Neural cell (in vitro differentiated cells): ENCODE measurements at regions not wholly inside any gene's neighbourhood (a gene's known extent, or its start where the extent isn't known, plus 50 kb on each side); places are given as distances from the start of the nearest gene placed in this dataset.

Experiments used
- H2AFZ ChIP-seq: fragments of 200-600, 300-800 bp; sonication (generic), shearing (Covaris generic); 2 replicates; pipeline ENCODE4 v1.6.0; 2014; ENCODE audit warnings: low read depth, mild to moderate bottlenecking, antibody characterized with exemption, low read length, moderate library complexity
- H3F3A ChIP-seq: fragments of 200-600 bp; shearing (Covaris generic); 2 replicates; pipeline ENCODE4 v1.6.1; 2016; ENCODE audit warnings: mild to moderate bottlenecking, moderate library complexity, mixed read lengths, antibody characterized with exemption, low read length; ENCODE audit not compliant: insufficient read depth, poor library complexity, severe bottlenecking
- H3K27ac ChIP-seq: fragments of 200-600, 300-800 bp; sonication (generic), shearing (Covaris generic); 2 replicates; pipeline ENCODE4 v1.5.1; 2014; ENCODE audit warnings: mild to moderate bottlenecking, low read length, moderate library complexity
- H3K27me3 ChIP-seq: fragments of 300-800, 200-600 bp; sonication (generic), shearing (Covaris generic); 2 replicates; pipeline ENCODE4 v1.6.0; 2014; ENCODE audit warnings: mild to moderate bottlenecking, low read depth, low read length, moderate library complexity; ENCODE audit not compliant: insufficient read depth
- H3K36me3 ChIP-seq: fragments of 300-800, 200-600 bp; sonication (generic), shearing (Covaris generic); 2 replicates; pipeline ENCODE4 v1.5.1; 2014; ENCODE audit warnings: mild to moderate bottlenecking, antibody characterized with exemption, low read length, moderate library complexity; ENCODE audit not compliant: insufficient read depth
- H3K4me2 ChIP-seq: fragments of 300-800, 200-600 bp; sonication (generic), shearing (Covaris generic); 2 replicates; pipeline ENCODE4 v1.6.0; 2014; ENCODE audit warnings: mild to moderate bottlenecking, low read length
- H3K4me3 ChIP-seq: fragments of 300-800, 200-600 bp; sonication (generic), shearing (Covaris generic); 2 replicates; pipeline ENCODE4 v1.5.1; 2014; ENCODE audit warnings: mild to moderate bottlenecking, low read length, moderate library complexity
- H3K79me2 ChIP-seq: fragments of 200-600 bp; shearing (Covaris generic); replicated peaks from 2 replicates; pipeline ENCODE4 v1.6.0; 2014; ENCODE audit warnings: mild to moderate bottlenecking, low read length, moderate library complexity; ENCODE audit not compliant: insufficient read depth
- H3K9ac ChIP-seq: fragments of 300-800, 200-600 bp; sonication (generic), shearing (Covaris generic); 2 replicates; pipeline ENCODE4 v1.6.1; 2016; ENCODE audit warnings: mild to moderate bottlenecking, low read length, mixed read lengths
- H3K9me2 ChIP-seq: fragments of 200-600 bp; shearing (Covaris generic); 2 replicates; pipeline ENCODE4 v1.6.1; 2016; ENCODE audit warnings: mild to moderate bottlenecking, low read length, mixed read lengths; ENCODE audit not compliant: insufficient read depth
- H3K9me3 ChIP-seq: fragments of 200-600, 300-800 bp; sonication (generic), shearing (Covaris generic); 2 replicates; pipeline ENCODE4 v1.6.1; 2016; ENCODE audit warnings: mild to moderate bottlenecking, mixed run types, low read length, moderate library complexity, mixed read lengths
- H4K20me1 ChIP-seq: fragments of 200-600 bp; shearing (Covaris generic); 2 replicates; pipeline ENCODE4 v1.6.1; 2016; ENCODE audit warnings: mild to moderate bottlenecking, mixed run types; ENCODE audit not compliant: insufficient read depth
- CTCF ChIP-seq: fragments of 450-650 bp; IDR thresholded peaks from 2 replicates; pipeline ENCODE4 v1.5.1; 2014; ENCODE audit warnings: antibody characterized with exemption, mild to moderate bottlenecking, moderate library complexity; ENCODE audit not compliant: poor library complexity, severe bottlenecking
- EP300 ChIP-seq: fragments of 450-650 bp; conservative IDR thresholded peaks from 2 replicates; pipeline ENCODE4 v1.6.1; 2014; ENCODE audit warnings: antibody characterized with exemption, mild to moderate bottlenecking, moderate library complexity; ENCODE audit not compliant: poor library complexity, severe bottlenecking
- EZH2 ChIP-seq: fragments of 200-600, 300-800 bp; shearing (Covaris generic), sonication (generic); IDR thresholded peaks from 2 replicates; pipeline ENCODE4 v1.6.1; 2014; ENCODE audit warnings: antibody characterized with exemption, low read length, borderline replicate concordance, mild to moderate bottlenecking; ENCODE audit not compliant: insufficient read depth, poor library complexity, severe bottlenecking
- MXI1 ChIP-seq: fragments of 450-650 bp; conservative IDR thresholded peaks from 2 replicates; pipeline ENCODE4 v1.6.1; 2014; ENCODE audit warnings: antibody characterized with exemption, mild to moderate bottlenecking; ENCODE audit not compliant: poor library complexity, severe bottlenecking
- POLR2AphosphoS5 ChIP-seq: IDR thresholded peaks from 2 replicates; pipeline ENCODE4 v1.6.1; 2012
- RAD21 ChIP-seq: fragments of 450-650 bp; conservative IDR thresholded peaks from 2 replicates; pipeline ENCODE4 v1.6.1; 2014; ENCODE audit warnings: antibody characterized with exemption, mild to moderate bottlenecking, moderate library complexity
- REST ChIP-seq: IDR thresholded peaks from 2 replicates; pipeline ENCODE4 v1.6.1; 2012; ENCODE audit warnings: borderline replicate concordance
- SMC3 ChIP-seq: fragments of 450-650 bp; conservative IDR thresholded peaks from 2 replicates; pipeline ENCODE4 v1.6.1; 2014; ENCODE audit warnings: antibody characterized with exemption, mild to moderate bottlenecking, moderate library complexity; ENCODE audit not compliant: poor library complexity
- TAF1 ChIP-seq: IDR thresholded peaks from 2 replicates; pipeline ENCODE4 v1.6.1; 2012; ENCODE audit warnings: low read depth

- TF ChIP-seq SMC3: no peak
- TF ChIP-seq RAD21: no peak
- no peak for TF ChIP-seq CTCF
- no peak for TF ChIP-seq TAF1
- TF ChIP-seq EZH2: no peak
- no peak for TF ChIP-seq MXI1
- no peak for TF ChIP-seq EP300
- TF ChIP-seq POLR2AphosphoS5: no peak
- no peak for TF ChIP-seq REST
- no peaks in the 10 kb centered on the region for H3K9me2 ChIP-seq
- no peaks in the 10 kb centered on the region for H3K27me3 ChIP-seq
- no peaks in the 10 kb centered on the region for H3K79me2 ChIP-seq
- no peak overlapping the region for H3K27ac ChIP-seq
- H3K9ac ChIP-seq: no peak overlapping the region
- no peaks in the 10 kb centered on the region for H3K36me3 ChIP-seq
- no peaks in the 10 kb centered on the region for H3K9me3 ChIP-seq
- H3K4me3 ChIP-seq: no peak overlapping the region
- no peaks in the 10 kb centered on the region for H3F3A ChIP-seq
- no peak overlapping the region for H3K4me2 ChIP-seq
- no peaks in the 10 kb centered on the region for H4K20me1 ChIP-seq
- no peak overlapping the region for H2AFZ ChIP-seq
Observed at GRCh38 chr6:134758621-134759020, 191.3 kb downstream of the ALDH8A1 start.

- Histone ChIP-seq H3K27ac (no peak overlapping the region), H3K9ac (no peak overlapping the region), H3K4me3 (no peak overlapping the region), H3K79me2 (no peaks in the 10 kb centered on the region), H4K20me1 (no peaks in the 10 kb centered on the region), H3K4me2 (no peak overlapping the region), H3K9me2 (no peaks in the 10 kb centered on the region), H2AFZ (no peak overlapping the region), H3K9me3 (no peaks in the 10 kb centered on the region), H3K27me3 (no peaks in the 10 kb centered on the region), H3K36me3 (no peaks in the 10 kb centered on the region), H3F3A (no peaks in the 10 kb centered on the region)
- TF ChIP-seq SMC3: no peak
- TF ChIP-seq RAD21: no peak
- TF ChIP-seq REST: no peak
- no peak for TF ChIP-seq EZH2
- TF ChIP-seq POLR2AphosphoS5: no peak
- TF ChIP-seq MXI1: no peak
- no peak for TF ChIP-seq TAF1
- no peak for TF ChIP-seq EP300
Observed at GRCh38 chr6:134757911-134758361, 192.0 kb downstream of the ALDH8A1 start.
